Thoracic aorta (tissue), 2 donors: ENCODE measurements at regions not wholly inside any gene's neighbourhood (a gene's known extent, or its start where the extent isn't known, plus 50 kb on each side); places are given as distances from the start of the nearest gene placed in this dataset.
"Not testable (repeated sequence)": the region's sequence is repeated elsewhere in the genome, so short reads cannot be mapped to it uniquely, and the experiment has no call there.

Experiments used
- ATAC-seq: fragments of 150-250 bp; one replicate; pipeline ENCODE4 v1.8.0; 2017; ENCODE audit warnings: low read depth; ENCODE audit not compliant: insufficient number of reproducible peaks, low FRiP score
- DNase-seq: peaks from one replicate; pipeline ENCODE4 v3.0.0-alpha.2; 2020; ENCODE audit warnings: low spot score
- H3K27ac ChIP-seq, 2 donors: fragments of 200-600 bp; sonication (generic); 1 replicate in 1 of 2; 2 replicates in 1 of 2; pipeline ENCODE4 v1.5.1; 2016; ENCODE audit warnings: mild to moderate bottlenecking in 2 of 2, moderate library complexity in 2 of 2
- H3K27me3 ChIP-seq: fragments of 200-600 bp; sonication (generic); replicated peaks from 2 replicates; pipeline ENCODE4 v1.6.0; 2016; ENCODE audit warnings: mild to moderate bottlenecking; ENCODE audit not compliant: insufficient read depth
- H3K36me3 ChIP-seq: fragments of 200-600 bp; sonication (generic); one replicate; pipeline ENCODE4 v1.5.1; 2016
- H3K4me1 ChIP-seq, 2 donors: fragments of 200-600 bp; sonication (generic); 1 replicate in 1 of 2; 2 replicates in 1 of 2; pipeline versions ENCODE4 v1.5.1 to v1.6.0; 2016; ENCODE audit warnings: low read depth in 2 of 2, mild to moderate bottlenecking in 1 of 2; ENCODE audit not compliant: control insufficient read depth in 1 of 2
- H3K4me3 ChIP-seq: fragments of 200-600 bp; sonication (generic); 2 replicates; pipeline ENCODE4 v1.5.1; 2016; ENCODE audit warnings: mild to moderate bottlenecking
- H3K9me3 ChIP-seq: fragments of 200-600 bp; sonication (generic); 2 replicates; pipeline ENCODE4 v1.5.1; 2016
- CTCF ChIP-seq: fragments of 200-600 bp; sonication (generic); IDR thresholded peaks from one replicate; pipeline ENCODE4 v1.5.1; 2019; ENCODE audit warnings: antibody characterized with exemption

GRCh38 chr5:53298841-53299240, 181.6 kb upstream of the FST start:
- no peak overlapping the region for H3K4me3 ChIP-seq
- ATAC-seq (no peak), DNase-seq (no peak)
- TF ChIP-seq CTCF, result no peak
- H3K36me3 ChIP-seq, result no peaks in the 10 kb centered on the region
- no peaks in the 10 kb centered on the region for H3K27me3 ChIP-seq
- no peak overlapping the region for H3K27ac ChIP-seq
- peaks cover 6 to 19% of the 10 kb centered on the region in 2 donors for H3K4me1 ChIP-seq
- no peaks in the 10 kb centered on the region for H3K9me3 ChIP-seq

DNA sequence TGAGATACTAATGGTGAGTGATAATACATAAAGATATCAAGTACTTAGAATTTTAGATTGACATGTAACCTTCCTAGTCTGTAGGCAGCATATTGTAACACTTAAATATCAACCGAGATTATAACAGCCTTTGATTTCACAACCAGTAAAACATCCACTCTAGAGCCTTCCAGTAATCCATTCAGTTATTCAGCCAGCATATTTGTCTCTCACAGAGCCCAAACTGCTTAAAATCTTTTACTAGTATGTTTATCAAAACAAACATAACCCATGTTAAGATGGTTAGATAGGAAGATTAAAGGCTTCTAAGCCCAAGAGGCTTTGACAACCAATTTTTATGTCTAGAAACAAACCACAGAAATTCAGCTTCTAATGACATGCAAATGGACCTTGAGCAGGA, 177.9 kb upstream of the FST start:
- Histone ChIP-seq H3K4me1 (peaks cover 6 to 28% of the 10 kb centered on the region in 2 donors), H3K27ac (peak overlapping the region; percentile 2 to 40), H3K36me3 (no peaks in the 10 kb centered on the region), H3K9me3 (no peaks in the 10 kb centered on the region), H3K27me3 (no peaks in the 10 kb centered on the region), H3K4me3 (no peak overlapping the region)
- no peak for TF ChIP-seq CTCF
- ATAC-seq (no peak), DNase-seq (no peak)

DNA sequence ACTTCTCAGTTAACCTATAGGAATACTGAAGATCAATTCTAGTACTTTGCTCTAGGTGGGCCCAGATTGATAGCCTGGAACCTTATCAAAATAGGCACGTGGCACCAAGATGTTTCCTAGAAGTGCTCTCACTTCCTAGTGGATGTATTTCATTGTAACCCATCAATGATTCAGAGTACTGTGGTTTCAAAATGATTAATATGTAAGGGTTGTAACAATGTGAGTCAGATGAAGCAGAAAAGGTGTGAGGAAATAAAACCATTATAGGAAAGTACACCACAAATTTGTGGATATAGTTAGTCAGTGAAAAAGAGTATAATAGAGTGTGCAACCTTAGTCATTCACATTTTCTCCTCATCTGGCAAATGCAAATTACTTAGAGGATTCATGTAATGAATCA, 177.3 kb upstream of the FST start:
- Histone ChIP-seq H3K27ac (peak overlapping the region; percentile 2 to 40), H3K36me3 (no peaks in the 10 kb centered on the region), H3K27me3 (no peaks in the 10 kb centered on the region), H3K4me1 (peaks cover 6 to 28% of the 10 kb centered on the region in 2 donors), H3K4me3 (no peak overlapping the region), H3K9me3 (no peaks in the 10 kb centered on the region)
- ATAC-seq, result no peak
- TF ChIP-seq CTCF, result no peak
- no peak for DNase-seq

DNA sequence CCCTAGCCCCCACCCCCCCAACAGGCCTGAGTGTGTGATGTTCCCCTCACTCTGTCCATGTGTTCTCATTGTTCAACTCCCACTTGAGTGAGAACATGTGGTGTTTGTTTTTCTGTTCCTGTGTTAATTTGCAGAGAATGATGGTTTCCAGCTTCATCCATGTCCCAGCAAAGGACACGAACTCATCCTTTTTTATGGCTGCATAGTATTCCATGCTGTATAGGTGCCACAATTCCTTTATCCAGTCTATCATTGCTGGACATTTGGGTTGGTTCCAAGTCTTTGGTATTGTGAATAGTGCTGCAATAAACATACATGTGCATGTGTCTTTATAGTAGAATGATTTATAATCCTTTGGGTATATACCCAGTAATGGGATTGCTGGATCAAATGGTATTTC, 175.1 kb upstream of the FST start:
- not testable (repeated sequence) for ATAC-seq, H3K36me3 ChIP-seq, H3K27ac ChIP-seq, H3K9me3 ChIP-seq, H3K4me3 ChIP-seq, H3K27me3 ChIP-seq, DNase-seq
- peaks cover 6 to 28% of the 10 kb centered on the region in 2 donors for H3K4me1 ChIP-seq

DNA sequence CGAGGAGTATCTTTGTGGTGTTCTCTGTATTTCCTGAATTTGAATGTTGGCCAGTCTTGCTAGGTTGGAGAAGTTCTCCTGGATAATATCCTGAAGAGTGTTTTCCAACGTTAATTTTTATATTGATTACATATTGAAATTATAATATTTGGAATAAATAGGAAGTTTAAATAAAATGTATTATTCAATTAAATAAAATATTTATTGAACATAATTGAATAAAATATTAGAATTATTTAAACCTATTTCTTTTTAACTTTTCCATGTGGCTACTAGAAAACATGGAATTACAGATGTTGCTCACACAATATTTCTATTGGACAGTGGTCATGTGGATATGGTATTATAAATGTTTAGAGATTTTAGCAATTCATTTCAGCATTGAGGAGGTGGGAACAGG, 170.8 kb upstream of the FST start:
- no peaks in the 10 kb centered on the region for H3K27me3 ChIP-seq
- no peak for TF ChIP-seq CTCF
- no peaks in the 10 kb centered on the region for H3K9me3 ChIP-seq
- DNase-seq, result no peak
- no peak overlapping the region for H3K4me3 ChIP-seq
- no peaks in the 10 kb centered on the region for H3K36me3 ChIP-seq
- peaks cover 0 to under 1% of the 10 kb centered on the region in 2 donors for H3K4me1 ChIP-seq
- no peak for ATAC-seq
- no peak overlapping the region for H3K27ac ChIP-seq

GRCh38 chr5:53311681-53312080, 168.7 kb upstream of the FST start:
- Histone ChIP-seq H3K4me1 (no peaks in the 10 kb centered on the region), H3K4me3 (no peak overlapping the region), H3K9me3 (peaks cover 2% of the 10 kb centered on the region), H3K27me3 (no peaks in the 10 kb centered on the region), H3K27ac (no peak overlapping the region), H3K36me3 (no peaks in the 10 kb centered on the region)
- no peak for TF ChIP-seq CTCF
- ATAC-seq (no peak), DNase-seq (no peak)
